ENCODE measurements at regions not wholly inside any gene's neighbourhood (a gene's known extent, or its start where the extent isn't known, plus 50 kb on each side); places are given as distances from the start of the nearest gene placed in this dataset.
"Not testable (repeated sequence)": the region's sequence is repeated elsewhere in the genome, so short reads cannot be mapped to it uniquely, and the experiment has no call there.

- no peak for DNase-seq
Measured at GRCh38 chr9:71587576-71588362, 180.5 kb downstream of the CEMIP2 start.

DNA sequence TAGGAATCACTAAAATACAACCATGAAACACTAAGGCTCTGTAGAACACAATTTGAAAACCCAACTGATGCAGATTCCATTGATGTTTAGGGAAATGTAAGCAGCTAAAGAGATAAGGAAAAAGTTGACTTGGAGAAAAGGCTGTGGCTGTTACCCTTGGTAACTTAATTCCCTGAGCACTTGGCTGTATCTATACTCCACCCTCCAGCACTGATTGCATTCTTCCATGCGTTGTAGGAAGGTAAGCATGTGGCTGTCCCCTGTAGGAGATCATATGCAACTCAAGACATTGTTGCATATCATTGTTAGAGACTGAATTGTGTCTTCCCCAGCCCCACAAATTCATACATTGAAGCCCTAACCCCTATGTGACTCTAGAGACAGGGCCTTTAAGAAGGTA lies 184.5 kb downstream of the CEMIP2 start:
- no peak for DNase-seq

DNA sequence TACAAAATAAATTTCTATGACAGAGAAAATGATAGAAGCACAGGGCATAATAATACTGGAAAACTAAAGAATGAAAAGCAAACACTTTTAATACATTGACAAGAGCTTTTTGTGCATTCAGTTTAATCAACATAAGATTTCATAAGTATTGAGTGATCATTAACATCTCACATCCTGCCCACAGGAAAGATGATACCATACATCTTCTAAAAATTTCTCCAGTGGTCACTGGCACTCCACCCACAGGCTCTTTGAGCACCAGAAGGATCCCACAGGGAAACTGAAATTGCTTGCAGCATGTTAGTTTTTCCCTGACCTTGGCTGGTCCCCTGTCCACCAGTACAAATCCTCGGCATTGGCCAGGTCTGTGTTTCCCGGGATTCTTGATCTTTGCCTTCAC lies 186.0 kb downstream of the CEMIP2 start:
- no peak for DNase-seq

DNA sequence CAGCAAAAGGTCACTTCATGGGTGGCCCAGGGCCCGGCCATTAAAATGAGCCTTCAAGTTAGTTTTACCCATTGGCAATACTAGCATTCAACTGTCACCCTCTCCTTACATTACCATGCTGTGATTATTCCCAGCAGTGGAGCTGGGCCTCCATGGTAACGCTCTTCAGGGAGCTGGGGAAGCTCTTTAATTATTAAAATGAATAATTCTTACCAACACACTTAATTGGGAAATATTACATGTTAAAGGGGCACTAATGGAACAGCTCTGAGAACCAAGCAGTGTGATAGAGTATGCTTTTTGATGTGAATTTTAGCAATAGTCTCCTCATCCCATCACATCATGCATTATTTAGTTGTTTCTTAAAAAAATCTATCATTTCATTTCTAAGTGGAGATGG lies 187.2 kb downstream of the CEMIP2 start:
- no peak for DNase-seq

DNA sequence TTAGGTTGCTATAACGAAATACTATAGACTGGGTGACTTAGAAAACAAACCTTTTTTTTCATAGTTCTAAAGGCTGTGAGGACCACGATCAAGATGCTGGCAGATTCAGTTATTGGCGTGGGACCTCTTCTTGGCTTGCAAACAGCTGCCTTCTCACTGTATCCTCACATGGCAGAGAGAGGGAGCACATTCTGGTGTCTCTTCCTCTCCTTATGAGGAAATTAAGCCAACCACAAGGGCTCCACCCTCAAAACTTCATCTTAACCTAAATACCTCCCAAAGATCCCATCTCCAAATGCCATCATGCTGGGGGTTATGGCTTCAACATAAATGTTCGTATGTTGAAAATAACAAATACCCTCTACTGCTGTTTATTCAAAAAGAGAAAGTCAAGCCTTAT lies 197.1 kb downstream of the CEMIP2 start:
- DNase-seq = no peak

DNA sequence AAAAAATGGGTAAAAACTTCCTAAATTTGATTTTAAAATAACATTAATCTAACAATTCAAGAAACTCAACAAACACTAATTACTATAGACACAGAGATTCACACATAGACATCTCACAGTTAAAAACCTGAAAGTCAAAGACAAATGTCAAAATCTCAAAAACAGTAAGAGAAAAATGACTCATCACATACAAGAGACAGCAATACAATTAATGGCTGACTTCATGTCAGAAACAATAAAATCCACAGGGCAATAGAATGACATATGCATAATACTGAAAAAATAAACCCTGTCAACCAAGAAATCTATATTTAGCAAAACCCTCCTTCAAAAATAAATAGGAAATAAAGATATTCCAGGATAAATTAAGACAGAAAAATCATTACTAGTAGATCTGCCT lies 200.4 kb downstream of the CEMIP2 start:
- no peak for DNase-seq

GRCh38 chr9:71562140-71562539 lies 206.2 kb downstream of the CEMIP2 start:
- DNase-seq = no peak

DNA sequence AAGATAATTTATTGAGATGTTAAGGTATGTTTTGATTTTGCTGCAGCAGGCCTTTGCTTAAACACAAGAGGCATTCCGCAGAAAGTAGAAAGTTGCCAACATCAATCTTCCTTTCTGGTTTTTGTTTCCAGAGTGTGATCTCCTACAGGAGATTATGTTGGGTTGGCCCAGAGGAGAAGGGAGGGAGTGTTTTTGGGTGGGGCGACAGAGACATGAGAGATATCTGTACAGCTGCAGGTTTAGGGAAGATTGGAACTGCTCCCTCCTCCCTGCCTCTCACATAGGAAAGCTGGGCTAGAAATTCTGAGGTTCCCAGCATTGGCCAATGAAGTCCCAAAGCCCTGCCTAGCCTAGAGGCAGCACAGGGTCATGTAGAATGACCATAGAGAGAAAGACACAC lies 211.0 kb downstream of the CEMIP2 start:
- DNase-seq = no peak

DNA sequence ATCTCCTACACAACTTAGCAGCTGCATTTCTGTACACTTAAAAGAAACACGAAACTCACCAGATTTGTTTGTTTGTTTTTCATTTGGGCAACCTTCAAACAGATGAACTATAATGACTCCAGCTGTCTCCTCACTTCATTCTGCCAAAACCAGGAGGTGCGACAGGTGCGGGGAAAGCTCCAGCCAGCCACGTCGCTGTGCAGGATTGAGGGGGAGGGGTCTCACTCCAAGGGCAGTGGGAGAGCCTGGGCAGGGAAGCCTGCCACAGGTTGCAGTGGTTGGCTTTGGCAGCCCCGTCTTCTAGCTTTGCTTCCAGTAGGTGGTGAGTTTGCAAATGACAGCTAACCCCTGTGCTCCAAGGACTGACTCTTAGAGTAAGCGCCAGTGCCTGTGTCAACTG lies 215.8 kb downstream of the CEMIP2 start:
- DNase-seq = no peak

DNA sequence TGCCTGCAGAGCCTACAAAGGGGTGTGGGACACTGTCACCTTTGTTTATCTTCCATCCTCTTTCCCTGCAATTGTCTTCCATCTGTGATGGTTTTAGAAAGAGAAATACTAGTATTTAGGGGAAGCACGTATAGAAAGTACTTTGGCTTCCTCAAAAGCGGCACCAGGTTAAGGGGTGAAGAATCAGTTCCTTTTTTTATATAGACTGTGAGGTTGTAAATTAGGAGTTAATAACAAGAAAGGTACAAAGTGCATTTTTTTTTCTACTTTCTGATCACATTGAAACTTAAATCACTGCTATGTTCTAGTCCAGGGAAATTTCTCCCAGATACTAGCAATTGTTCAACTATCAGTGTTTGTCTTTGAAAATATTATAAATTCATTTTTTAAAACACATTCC lies 219.3 kb downstream of the CEMIP2 start:
- no peak for DNase-seq

- no peak for DNase-seq
Measured at GRCh38 chr9:71544464-71544863, 223.8 kb downstream of the CEMIP2 start.

- DNase-seq = no peak
Measured at GRCh38 chr9:71541436-71541835, 226.9 kb downstream of the CEMIP2 start.

DNA sequence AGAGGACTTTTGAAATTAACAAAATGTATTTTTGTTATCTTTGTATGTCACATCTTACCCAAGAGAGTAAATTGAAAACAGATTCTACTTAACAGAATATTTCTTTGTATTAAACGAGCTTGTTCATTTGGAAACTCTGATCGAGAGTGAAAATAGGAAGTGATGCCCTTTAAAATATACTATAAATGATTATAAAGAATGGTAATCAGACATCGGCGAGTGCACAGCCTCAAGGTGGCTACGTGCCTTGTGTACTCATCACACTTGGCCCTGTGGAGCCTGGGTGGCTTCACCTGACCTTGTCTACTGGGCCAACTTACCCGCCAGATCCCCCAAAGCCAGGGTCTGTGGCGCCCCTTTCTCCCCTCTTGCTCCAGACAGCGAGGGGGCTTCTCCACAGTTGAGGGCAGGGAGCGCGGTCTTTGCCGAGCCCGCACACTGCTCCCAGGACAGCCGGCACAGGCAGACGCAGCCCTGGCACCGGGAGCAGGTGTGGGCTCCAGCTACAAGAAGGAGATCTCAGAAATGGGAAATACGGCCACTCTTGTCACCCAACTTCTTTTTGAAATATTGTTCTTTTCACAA lies 243.2 kb downstream of the CEMIP2 start:
- no peak for DNase-seq

DNA sequence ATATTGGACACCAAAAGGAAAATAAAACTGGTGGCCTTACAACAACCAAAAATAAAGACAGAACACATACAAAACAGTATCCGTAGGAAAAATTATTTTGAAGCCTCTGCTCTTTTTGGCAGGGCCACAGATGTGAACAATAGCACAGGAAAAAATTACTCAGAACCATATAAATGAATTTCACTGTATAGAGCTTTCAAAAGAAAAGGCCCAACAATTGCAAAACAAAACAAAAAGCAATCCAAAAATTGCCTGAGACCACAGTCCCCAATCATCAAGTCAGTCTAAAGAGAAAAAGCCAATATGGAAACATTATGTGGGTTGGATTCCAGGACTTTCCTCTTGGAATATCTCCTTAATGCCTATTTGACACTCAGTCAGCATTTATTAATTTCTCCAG lies 243.8 kb downstream of the CEMIP2 start:
- DNase-seq = no peak

- no peak for DNase-seq
Measured at GRCh38 chr9:71521132-71521531, 247.2 kb downstream of the CEMIP2 start.

GRCh38 chr9:71519098-71519696 lies 249.1 kb downstream of the CEMIP2 start:
- no peak for DNase-seq

GRCh38 chr9:71518045-71518827 lies 250.1 kb downstream of the CEMIP2 start:
- DNase-seq = no peak

GRCh38 chr9:71515626-71516025 lies 252.7 kb downstream of the CEMIP2 start:
- no peak for DNase-seq

GRCh38 chr9:71515107-71515506 lies 253.2 kb downstream of the CEMIP2 start:
- DNase-seq = no peak

DNA sequence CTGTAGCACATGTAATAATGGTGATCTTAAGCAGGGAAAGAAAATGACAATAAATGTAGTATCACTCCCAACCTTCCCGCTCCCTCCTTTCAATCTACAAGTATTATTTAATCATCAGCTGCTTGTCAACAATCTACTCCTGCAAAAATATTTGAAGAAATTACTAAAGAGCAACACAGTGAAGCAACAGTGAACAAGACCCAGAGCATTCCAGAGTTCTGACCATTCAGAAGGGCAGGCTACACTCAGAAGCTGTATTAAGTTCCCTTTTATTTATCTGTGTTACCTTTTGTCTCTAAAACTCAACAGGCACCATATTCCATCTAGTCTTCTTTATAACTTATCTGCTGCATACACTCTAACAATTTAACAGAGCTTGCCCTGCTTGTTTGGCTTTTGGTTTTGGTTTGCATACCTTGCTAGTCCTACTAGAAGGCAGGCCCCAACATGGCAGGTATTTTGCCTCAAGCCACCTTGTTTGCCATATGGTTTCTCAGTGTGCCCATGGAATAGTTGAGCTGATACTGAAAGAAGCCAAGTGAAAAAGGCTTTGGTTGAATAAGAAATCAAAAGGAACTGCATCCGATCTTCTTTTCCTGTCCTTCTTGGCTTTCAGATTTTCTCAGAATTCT lies 253.9 kb downstream of the CEMIP2 start:
- DNase-seq = no peak

DNA sequence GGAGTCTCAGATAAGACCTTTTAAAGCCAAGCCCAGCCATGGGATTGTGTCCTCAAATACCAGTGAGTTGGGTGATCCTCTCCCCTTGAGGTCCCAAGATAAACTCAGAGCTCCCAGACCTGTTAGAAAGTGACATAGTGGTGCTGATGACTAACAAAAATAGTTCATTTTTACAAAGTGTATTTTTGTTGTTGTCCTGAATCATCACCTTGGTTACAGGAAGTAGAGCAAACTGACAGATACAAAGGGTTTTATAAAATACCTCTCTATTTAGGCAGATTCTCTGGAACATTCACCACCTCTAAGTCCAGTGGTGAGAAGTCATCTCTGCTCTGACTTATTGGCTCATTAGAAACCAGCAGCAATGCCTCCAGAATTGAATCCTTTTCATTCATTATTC lies 259.3 kb downstream of the CEMIP2 start:
- DNase-seq = no peak

- not testable (repeated sequence) for DNase-seq
Measured at GRCh38 chr9:71508141-71508540, 260.2 kb downstream of the CEMIP2 start.

DNA sequence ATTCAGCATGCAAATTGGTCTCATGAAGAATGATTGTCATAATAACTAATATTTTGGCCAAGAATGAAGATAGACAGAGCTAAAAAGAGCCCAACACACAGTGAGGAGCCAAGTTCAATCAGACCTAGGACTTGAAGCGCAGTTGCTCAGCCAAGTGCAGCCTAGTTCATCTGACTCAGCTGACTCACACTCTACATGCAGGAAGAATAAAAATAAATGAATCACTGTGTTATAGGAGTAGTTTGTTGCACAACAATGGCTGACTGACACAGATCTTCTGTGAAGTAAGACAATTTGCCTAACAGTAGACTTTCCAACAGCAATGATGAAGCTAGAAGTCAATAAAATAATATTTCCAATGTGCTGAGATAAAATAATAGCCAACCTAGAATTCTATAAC lies 261.5 kb downstream of the CEMIP2 start:
- no peak for DNase-seq
